ENCODE measurements at regions not wholly inside any gene's neighbourhood (a gene's known extent, or its start where the extent isn't known, plus 50 kb on each side); places are given as distances from the start of the nearest gene placed in this dataset.
"Not testable (repeated sequence)": the region's sequence is repeated elsewhere in the genome, so short reads cannot be mapped to it uniquely, and the experiment has no call there.

DNA sequence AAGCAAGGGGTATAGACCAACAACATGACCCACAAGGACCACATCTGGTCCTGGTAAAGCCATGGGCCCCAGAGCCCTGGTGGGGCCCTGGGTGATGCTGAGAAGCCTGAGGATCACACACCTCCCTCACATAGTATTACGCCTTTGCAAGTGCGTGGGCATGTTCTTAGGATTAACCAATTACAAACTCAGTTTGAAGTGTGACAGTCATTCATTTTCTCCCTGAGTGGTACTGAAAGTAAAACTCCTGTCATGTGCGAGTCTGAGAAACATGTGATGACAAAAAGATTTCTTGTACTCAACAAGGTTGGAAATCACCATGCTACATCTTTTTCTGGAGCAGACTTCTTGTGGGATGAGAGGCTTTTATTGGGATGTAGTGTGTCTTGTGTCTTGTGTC lies 315.3 kb upstream of the DUSP10 start:
- Histone ChIP-seq H3K9ac (no peak overlapping the region), H3K36me3 (no peaks in the 10 kb centered on the region), H3K27me3 (no peaks in the 10 kb centered on the region), H3K4me1 (no peaks in the 10 kb centered on the region), H3K4me2 (no peak overlapping the region), H3K9me3 (no peaks in the 10 kb centered on the region), H3K27ac (no peak overlapping the region), H4K20me1 (no peaks in the 10 kb centered on the region), H3K4me3 (no peak overlapping the region)
- TF ChIP-seq Cebpa-rat (IDR thresholded peaks at IDR 0.05): no peak

DNA sequence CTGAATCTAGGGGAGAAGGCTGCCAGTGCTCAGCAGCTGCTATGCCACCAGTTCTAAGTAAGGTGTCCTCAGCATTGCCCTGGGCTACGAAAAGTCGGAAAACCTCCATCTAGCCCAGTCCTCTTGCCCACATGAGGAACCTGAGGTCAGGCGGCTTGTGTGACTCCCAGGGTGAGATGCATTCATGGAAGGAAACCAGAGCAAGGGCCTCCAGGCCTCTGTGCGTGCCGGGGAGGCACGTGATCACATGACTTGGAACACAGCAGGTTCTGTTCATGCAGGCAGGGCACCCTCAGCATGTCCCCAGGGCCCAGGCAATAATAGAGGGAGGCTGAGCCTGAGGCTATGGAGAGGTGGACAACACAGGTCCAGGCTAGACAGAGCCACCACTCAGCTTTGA lies 312.5 kb upstream of the DUSP10 start:
- no peak overlapping the region for H3K4me2 ChIP-seq
- no peaks in the 10 kb centered on the region for H3K9me3 ChIP-seq
- peaks cover 4% of the 10 kb centered on the region for H3K4me1 ChIP-seq
- no peak overlapping the region for H3K4me3 ChIP-seq
- TF ChIP-seq Cebpa-rat (IDR thresholded peaks at IDR 0.05): no peak
- H3K36me3 ChIP-seq: no peaks in the 10 kb centered on the region
- H3K27ac ChIP-seq: no peak overlapping the region
- H3K27me3 ChIP-seq: no peaks in the 10 kb centered on the region
- no peaks in the 10 kb centered on the region for H4K20me1 ChIP-seq
- H3K9ac ChIP-seq: no peak overlapping the region

DNA sequence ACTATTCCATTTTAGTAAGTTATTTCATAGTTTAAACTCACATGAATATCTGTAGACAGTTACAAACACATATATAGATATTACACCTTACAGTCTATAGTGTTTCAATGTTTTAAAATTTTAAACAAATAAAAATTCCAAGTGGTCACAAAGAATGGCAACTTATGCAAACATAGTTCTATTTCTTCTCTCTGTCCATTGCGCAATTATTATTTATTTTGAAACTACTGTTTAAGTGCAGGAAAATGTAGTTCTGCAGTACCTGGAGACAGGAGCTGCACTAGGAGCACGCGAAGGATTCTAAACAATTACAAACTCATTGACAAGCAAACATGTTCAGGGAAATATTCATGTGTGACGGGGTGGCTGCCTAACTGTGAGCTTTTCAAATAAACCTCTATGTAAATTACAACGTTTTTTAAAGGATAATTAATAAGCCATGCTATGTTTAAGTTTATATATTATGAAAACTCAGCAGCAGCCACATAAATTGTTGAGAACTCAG lies 312.0 kb upstream of the DUSP10 start:
- no peak overlapping the region for H3K9ac ChIP-seq
- no peaks in the 10 kb centered on the region for H3K27me3 ChIP-seq
- no peak overlapping the region for H3K4me2 ChIP-seq
- H3K4me1 ChIP-seq: peaks cover 10% of the 10 kb centered on the region
- H3K4me3 ChIP-seq: no peak overlapping the region
- no peaks in the 10 kb centered on the region for H3K36me3 ChIP-seq
- H3K9me3 ChIP-seq: no peaks in the 10 kb centered on the region
- H4K20me1 ChIP-seq: no peaks in the 10 kb centered on the region
- TF ChIP-seq Cebpa-rat (IDR thresholded peaks at IDR 0.05): peak; percentile 57; the same call in 1 of the 2 replicates
- no peak overlapping the region for H3K27ac ChIP-seq

DNA sequence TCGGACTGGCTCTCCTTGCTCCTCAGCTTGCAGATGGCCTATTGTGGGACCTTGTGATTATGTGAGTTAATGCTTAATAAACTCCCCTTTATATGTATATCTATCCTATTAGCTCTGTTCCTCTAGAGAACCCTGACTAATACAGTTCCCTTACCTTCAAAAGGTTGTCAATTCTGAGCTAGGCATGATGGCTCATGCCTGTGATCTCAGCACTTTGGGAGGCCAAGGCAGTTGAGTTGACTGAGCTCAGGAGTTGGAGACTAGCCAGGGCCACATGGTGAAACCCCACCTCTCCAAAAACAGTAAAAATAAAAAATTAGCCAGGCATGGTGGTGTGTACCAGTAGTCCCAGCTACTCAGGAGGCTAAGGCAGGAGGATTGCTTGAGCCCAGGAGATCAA lies 309.4 kb upstream of the DUSP10 start:
- not testable (repeated sequence) for H3K27me3 ChIP-seq, H3K4me3 ChIP-seq, H3K4me2 ChIP-seq, H4K20me1 ChIP-seq, H3K9me3 ChIP-seq, H3K9ac ChIP-seq, H3K36me3 ChIP-seq, H3K27ac ChIP-seq
- peaks cover 20% of the 10 kb centered on the region for H3K4me1 ChIP-seq

DNA sequence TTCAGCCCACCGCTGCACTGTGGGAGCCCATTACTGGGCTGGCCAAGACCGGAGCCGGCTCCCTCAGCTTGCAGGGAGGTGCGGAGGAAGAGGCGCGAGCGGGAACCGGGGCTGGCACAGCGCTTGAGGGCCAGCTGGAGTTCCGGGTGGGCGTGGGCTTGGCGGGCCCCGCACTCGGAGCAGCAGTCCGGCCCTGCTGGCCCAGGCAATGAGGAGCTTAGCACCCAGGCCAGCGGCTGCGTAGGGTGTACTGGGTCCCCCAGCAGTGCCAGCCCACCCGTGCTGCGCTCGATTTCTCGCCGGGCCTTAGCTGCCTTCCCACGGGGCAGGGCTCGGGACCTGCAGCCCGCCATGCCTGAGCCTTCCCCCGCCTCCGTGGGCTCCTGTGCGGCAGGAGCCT lies 307.8 kb upstream of the DUSP10 start:
- H3K4me2 ChIP-seq: peak overlapping the region; percentile 42; the same call in 1 of the 2 replicates
- peaks cover 24% of the 10 kb centered on the region for H3K4me1 ChIP-seq
- not testable (repeated sequence) for H3K27me3 ChIP-seq, H4K20me1 ChIP-seq, H3K27ac ChIP-seq, H3K36me3 ChIP-seq, H3K4me3 ChIP-seq, H3K9ac ChIP-seq, H3K9me3 ChIP-seq

DNA sequence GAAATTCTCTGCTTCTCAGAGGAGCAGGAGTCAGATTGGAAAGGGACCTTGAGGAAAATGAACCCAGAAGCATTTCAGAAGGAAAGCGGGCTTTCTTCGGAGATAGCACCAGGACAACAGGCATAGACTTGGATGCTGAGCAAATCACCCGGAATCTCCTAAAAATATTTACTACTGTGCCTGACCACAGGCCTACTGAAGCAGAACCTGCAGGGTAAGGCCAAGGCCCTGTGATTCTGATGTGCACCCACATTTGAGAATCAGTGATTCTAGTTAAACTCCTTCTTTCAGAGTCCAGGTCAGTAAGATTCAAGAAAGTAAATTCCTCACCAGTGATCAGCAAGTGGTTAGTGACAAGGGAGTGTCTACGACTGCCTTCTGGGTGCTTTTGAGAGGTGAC lies 307.3 kb upstream of the DUSP10 start:
- no peak for TF ChIP-seq Cebpa-rat (IDR thresholded peaks at IDR 0.05)
- H3K4me3 ChIP-seq: no peak overlapping the region
- H3K9ac ChIP-seq: no peak overlapping the region
- no peaks in the 10 kb centered on the region for H3K27me3 ChIP-seq
- no peak overlapping the region for H3K27ac ChIP-seq
- peak overlapping the region; percentile 42 for H3K4me2 ChIP-seq
- no peaks in the 10 kb centered on the region for H3K36me3 ChIP-seq
- H4K20me1 ChIP-seq: no peaks in the 10 kb centered on the region
- H3K9me3 ChIP-seq: no peaks in the 10 kb centered on the region
- H3K4me1 ChIP-seq: peaks cover 24% of the 10 kb centered on the region

DNA sequence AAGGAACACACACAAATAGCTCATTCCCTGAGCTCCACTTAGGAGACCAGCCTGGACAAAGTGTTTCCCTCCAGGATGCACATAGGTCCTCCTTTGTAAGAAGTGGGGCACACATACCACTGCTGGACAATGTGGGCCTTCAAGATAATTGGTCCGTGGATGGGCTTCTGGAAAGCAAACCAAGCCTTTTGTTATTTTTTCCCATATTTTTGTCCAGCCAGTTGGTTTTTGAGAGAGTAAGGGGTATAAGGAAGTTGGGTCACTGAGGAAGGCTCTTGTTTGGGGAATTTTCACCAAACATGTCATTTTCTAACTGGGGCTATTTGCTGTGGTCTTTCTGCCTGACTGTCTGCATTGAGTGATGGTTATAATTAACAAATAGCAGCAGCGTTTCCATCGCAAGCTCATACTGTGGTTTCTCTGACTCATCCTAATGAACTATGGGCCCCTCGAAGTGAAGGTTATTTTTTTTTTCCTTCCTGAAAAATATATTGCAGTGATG lies 306.3 kb upstream of the DUSP10 start:
- TF ChIP-seq Cebpa-rat (IDR thresholded peaks at IDR 0.05): no peak
- H4K20me1 ChIP-seq: no peaks in the 10 kb centered on the region
- H3K9me3 ChIP-seq: no peaks in the 10 kb centered on the region
- H3K27ac ChIP-seq: no peak overlapping the region
- H3K4me2 ChIP-seq: peak overlapping the region; percentile 42; the same call in 1 of the 2 replicates
- H3K27me3 ChIP-seq: no peaks in the 10 kb centered on the region
- H3K36me3 ChIP-seq: no peaks in the 10 kb centered on the region
- H3K4me1 ChIP-seq: peaks cover 24% of the 10 kb centered on the region
- no peak overlapping the region for H3K9ac ChIP-seq
- H3K4me3 ChIP-seq: no peak overlapping the region

DNA sequence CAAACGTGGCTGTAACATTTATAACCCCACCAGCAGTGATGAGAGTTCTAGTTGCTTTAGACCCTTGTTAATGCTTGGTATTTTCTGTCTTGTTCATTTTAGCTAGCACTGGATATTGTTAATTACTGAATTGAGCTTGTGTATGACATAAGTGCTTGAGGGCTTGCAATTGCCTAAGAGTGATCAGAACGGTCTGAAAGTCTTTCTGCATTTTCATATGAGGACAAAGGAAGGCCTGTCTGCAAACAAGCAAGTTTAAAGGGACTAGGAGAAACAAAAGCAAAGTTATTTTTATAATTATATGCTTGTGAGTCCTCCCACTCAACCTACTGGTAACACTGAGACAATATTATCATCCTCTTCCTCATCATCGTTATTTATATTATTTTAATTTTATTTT lies 305.5 kb upstream of the DUSP10 start:
- Histone ChIP-seq H3K4me1 (peaks cover 24% of the 10 kb centered on the region), H3K9ac (no peak overlapping the region), H3K9me3 (no peaks in the 10 kb centered on the region), H4K20me1 (no peaks in the 10 kb centered on the region), H3K4me2 (no peak overlapping the region), H3K36me3 (no peaks in the 10 kb centered on the region), H3K27ac (no peak overlapping the region), H3K27me3 (no peaks in the 10 kb centered on the region), H3K4me3 (no peak overlapping the region)
- TF ChIP-seq Cebpa-rat (IDR thresholded peaks at IDR 0.05): no peak

DNA sequence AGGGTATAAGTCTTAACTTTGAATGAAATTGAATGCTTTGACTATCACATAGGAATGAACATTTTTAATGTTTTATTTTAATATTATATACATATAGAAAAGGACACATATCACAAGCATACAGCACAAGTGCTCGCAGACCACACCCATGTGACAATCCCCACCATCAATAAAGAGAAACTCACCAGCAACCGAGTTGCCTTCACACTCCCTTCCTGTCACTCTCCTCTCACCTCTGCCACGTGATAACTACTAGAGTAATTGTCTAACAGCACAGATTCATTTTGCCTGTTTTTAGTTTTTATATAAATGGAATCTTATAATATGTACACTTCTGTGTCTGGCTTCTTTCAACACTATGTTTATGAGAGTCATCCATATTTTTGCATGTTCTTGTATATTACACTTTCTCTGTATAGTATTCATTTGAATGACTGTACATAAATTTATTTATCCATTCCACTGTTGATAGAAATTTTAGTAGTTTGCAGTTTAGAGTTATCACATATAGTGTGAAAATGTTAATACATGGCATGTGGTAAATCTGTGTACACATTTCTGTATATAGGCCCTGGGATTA lies 304.9 kb upstream of the DUSP10 start:
- no peak for TF ChIP-seq Cebpa-rat (IDR thresholded peaks at IDR 0.05)
- Histone ChIP-seq H3K27me3 (no peaks in the 10 kb centered on the region), H3K4me1 (peaks cover 24% of the 10 kb centered on the region), H3K9me3 (no peaks in the 10 kb centered on the region), H3K4me3 (no peak overlapping the region), H3K27ac (no peak overlapping the region), H4K20me1 (no peaks in the 10 kb centered on the region), H3K4me2 (no peak overlapping the region), H3K36me3 (no peaks in the 10 kb centered on the region), H3K9ac (no peak overlapping the region)

DNA sequence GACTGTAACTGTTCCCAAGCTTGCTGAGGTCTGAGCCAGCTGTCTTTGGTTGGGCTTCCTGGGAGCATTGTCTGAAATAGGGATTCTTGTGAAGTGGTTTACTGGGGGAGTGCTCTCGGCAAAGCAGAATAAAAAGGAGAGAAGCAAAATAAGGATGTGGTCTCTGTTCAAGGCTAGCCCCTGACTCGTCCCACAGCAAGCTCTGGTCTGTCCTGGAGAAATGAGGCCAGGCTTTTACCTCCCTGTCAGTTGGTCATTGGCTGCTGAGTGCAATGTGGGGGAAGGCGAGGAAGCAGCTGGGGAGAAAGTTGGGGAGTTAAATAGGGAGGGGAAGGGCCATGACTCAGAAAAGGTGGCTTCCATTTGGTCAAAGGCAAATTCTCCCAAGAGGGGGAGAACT lies 303.9 kb upstream of the DUSP10 start:
- Histone ChIP-seq H3K4me1 (peaks cover 24% of the 10 kb centered on the region), H3K9ac (no peak overlapping the region), H3K9me3 (no peaks in the 10 kb centered on the region), H3K36me3 (no peaks in the 10 kb centered on the region), H3K27me3 (no peaks in the 10 kb centered on the region), H3K27ac (no peak overlapping the region), H3K4me2 (no peak overlapping the region), H4K20me1 (no peaks in the 10 kb centered on the region), H3K4me3 (no peak overlapping the region)
- no peak for TF ChIP-seq Cebpa-rat (IDR thresholded peaks at IDR 0.05)

DNA sequence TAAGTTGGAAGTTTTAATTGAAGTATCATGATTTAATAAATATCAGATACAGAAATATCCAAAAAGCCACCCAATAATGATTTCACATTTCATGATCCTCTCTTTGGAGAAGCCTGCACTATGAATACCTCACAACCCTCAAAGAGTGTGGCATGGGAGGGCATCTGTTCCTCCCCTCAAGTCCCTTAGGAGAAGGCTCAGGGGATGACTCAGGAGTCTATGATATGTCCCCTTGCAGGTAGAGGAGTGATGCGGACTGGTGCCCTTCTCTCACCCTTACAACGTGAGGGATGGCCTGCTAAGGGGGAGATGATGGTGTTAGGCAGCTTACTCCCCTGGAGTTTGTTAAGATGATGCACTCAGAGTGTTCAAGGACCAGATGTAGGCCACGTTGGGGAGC lies 303.3 kb upstream of the DUSP10 start:
- Histone ChIP-seq H3K4me2 (no peak overlapping the region), H3K27me3 (no peaks in the 10 kb centered on the region), H4K20me1 (no peaks in the 10 kb centered on the region), H3K4me1 (peaks cover 24% of the 10 kb centered on the region), H3K9ac (no peak overlapping the region), H3K9me3 (no peaks in the 10 kb centered on the region), H3K36me3 (no peaks in the 10 kb centered on the region), H3K27ac (no peak overlapping the region), H3K4me3 (no peak overlapping the region)
- no peak for TF ChIP-seq Cebpa-rat (IDR thresholded peaks at IDR 0.05)

Measured in BLaER1 (cell line).